Hepatocyte (in vitro differentiated cells): ENCODE measurements at regions not wholly inside any gene's neighbourhood (a gene's known extent, or its start where the extent isn't known, plus 50 kb on each side); places are given as distances from the start of the nearest gene placed in this dataset. TPM values are rescaled to one million over a fixed set of nuclear protein-coding genes. Genes with fewer than 3 reads are reported as not detected.
A peak's percentile ranks its signal among the peaks of the same experiment; 100 is the strongest.

Experiments used
- DNase-seq: peaks from one replicate; pipeline ENCODE4 v3.0.0-alpha.2; 2016; ENCODE audit warnings: low spot score
- H2AFZ ChIP-seq: fragments of 200-600 bp; sonication (generic); 2 replicates; pipeline ENCODE4 v1.6.0; 2016; ENCODE audit warnings: antibody characterized with exemption, mild to moderate bottlenecking
- H3K27ac ChIP-seq: fragments of 200-600 bp; sonication (generic); 2 replicates; pipeline ENCODE4 v1.5.1; 2016; ENCODE audit warnings: mild to moderate bottlenecking
- H3K27me3 ChIP-seq: fragments of 200-600 bp; sonication (generic); 2 replicates; pipeline ENCODE4 v1.6.1; 2016
- H3K36me3 ChIP-seq: fragments of 200-600 bp; sonication (generic); replicated peaks from 2 replicates; pipeline ENCODE4 v1.5.1; 2016; ENCODE audit warnings: low read depth; ENCODE audit not compliant: insufficient read depth
- H3K4me1 ChIP-seq: fragments of 200-600 bp; sonication (generic); 2 replicates; pipeline ENCODE4 v1.5.1; 2016; ENCODE audit warnings: mild to moderate bottlenecking, moderate library complexity; ENCODE audit not compliant: insufficient read depth
- H3K4me2 ChIP-seq: fragments of 200-600 bp; sonication (generic); 2 replicates; pipeline ENCODE4 v1.6.0; 2016
- H3K4me3 ChIP-seq: fragments of 200-600 bp; sonication (generic); 2 replicates; pipeline ENCODE4 v1.5.1; 2016; ENCODE audit warnings: mild to moderate bottlenecking
- H3K79me2 ChIP-seq: fragments of 200-600 bp; sonication (generic); 2 replicates; pipeline ENCODE4 v1.6.0; 2017; ENCODE audit warnings: mild to moderate bottlenecking
- H3K9me2 ChIP-seq: fragments of 200-600 bp; sonication (generic); replicated peaks from 2 replicates; pipeline ENCODE4 v1.6.0; 2017; ENCODE audit warnings: mild to moderate bottlenecking; ENCODE audit not compliant: insufficient read depth
- H3K9me3 ChIP-seq: fragments of 200-600 bp; sonication (generic); 2 replicates; pipeline ENCODE4 v1.5.1; 2016; ENCODE audit warnings: low read depth, mild to moderate bottlenecking
- H4K20me1 ChIP-seq: fragments of 200-600 bp; sonication (generic); 2 replicates; pipeline ENCODE4 v1.6.0; 2016; ENCODE audit warnings: mild to moderate bottlenecking; ENCODE audit not compliant: insufficient read depth, poor library complexity, severe bottlenecking
- EZH2 ChIP-seq: fragments of 200-600 bp; sonication (generic); IDR thresholded peaks from 2 replicates; pipeline ENCODE4 v1.6.1; 2016; ENCODE audit warnings: antibody characterized with exemption, mild to moderate bottlenecking, borderline replicate concordance
- WGBS: methylation state at CpG from one replicate; pipeline ENCODE4 v1.1.6; 2016; ENCODE audit warnings: low lambda C conversion rate; ENCODE audit errors: missing lambda C conversion rate; 5-methylcytosine and 5-hydroxymethylcytosine counted together
- small RNA-seq: library from RNA; depleted of rRNA; stranded (forward); fragments of <200 nt; gene quantifications from one replicate; pipeline ENCODE3, GENCODE V24; 2014

GRCh38 chr14:76919431-76920330 lies 93.5 kb downstream of the LRRC74A start:
- 23% methylated on average over 21 of the region's 21 CpGs for WGBS
- no peaks in the 10 kb centered on the region for H3K9me2 ChIP-seq
- no peak overlapping the region for H3K4me3 ChIP-seq
- H4K20me1 ChIP-seq = no peaks in the 10 kb centered on the region
- no peaks in the 10 kb centered on the region for H3K27me3 ChIP-seq
- TF ChIP-seq EZH2 = no peak
- no peak overlapping the region for H2AFZ ChIP-seq
- no peaks in the 10 kb centered on the region for H3K36me3 ChIP-seq
- H3K4me1 ChIP-seq = peaks cover 74% of the 10 kb centered on the region
- DNase-seq = peak; percentile 87
- H3K4me2 ChIP-seq = peak overlapping the region; percentile 68
- H3K27ac ChIP-seq = peak overlapping the region; percentile 98
- no peaks in the 10 kb centered on the region for H3K79me2 ChIP-seq
- no peaks in the 10 kb centered on the region for H3K9me3 ChIP-seq

Small RNA genes lying in the stretch of these regions (small RNA-seq; reads per million reads assigned to genes)
- not detected for gene RN7SL356P
